ENCODE measurements at regions not wholly inside any gene's neighbourhood (a gene's known extent, or its start where the extent isn't known, plus 50 kb on each side); places are given as distances from the start of the nearest gene placed in this dataset.

- Histone ChIP-seq H3K4me3 (ENCODE audit: low read length, poor library complexity, severe bottlenecking) (no peak overlapping the region), H3K9me3 (ENCODE audit: insufficient read depth, low read depth, low read length) (no peaks in the 10 kb centered on the region), H4K20me1 (ENCODE audit: insufficient read depth, low read length, poor library complexity, severe bottlenecking) (no peaks in the 10 kb centered on the region), H3K79me2 (ENCODE audit: insufficient read depth, low read length) (no peaks in the 10 kb centered on the region), H2AFZ (ENCODE audit: low read length) (no peak overlapping the region), H3F3A (ENCODE audit: low read depth) (no peaks in the 10 kb centered on the region), H3K9me2 (replicated peaks; ENCODE audit: low read depth, low read length) (no peaks in the 10 kb centered on the region), H3K9ac (ENCODE audit: low read depth, low read length, poor library complexity, severe bottlenecking) (no peak overlapping the region), H3K36me3 (ENCODE audit: insufficient read depth, low read length) (no peaks in the 10 kb centered on the region), H3K27me3 (ENCODE audit: insufficient read depth, low read length, poor library complexity, severe bottlenecking) (no peaks in the 10 kb centered on the region), H3K4me1 (ENCODE audit: insufficient read depth, low read length, poor library complexity, severe bottlenecking) (no peaks in the 10 kb centered on the region), H3K4me2 (ENCODE audit: low read depth, low read length, poor library complexity, severe bottlenecking) (no peak overlapping the region)
- TF ChIP-seq CTCF (conservative IDR thresholded peaks at IDR 0.05; ENCODE audit: low read length) (no peak), EZH2phosphoT487 (IDR thresholded peaks at IDR 0.05; ENCODE audit: borderline replicate concordance) (no peak)
These were observed 58.2 kb downstream of the POLR1D start for GRCh38 chr13:27679896-27680295.

- no peak overlapping the region for H3K9ac ChIP-seq (ENCODE audit: low read depth, low read length, poor library complexity, severe bottlenecking)
- no peaks in the 10 kb centered on the region for H3K4me1 ChIP-seq (ENCODE audit: insufficient read depth, low read length, poor library complexity, severe bottlenecking)
- no peaks in the 10 kb centered on the region for H3K9me2 ChIP-seq (replicated peaks; ENCODE audit: low read depth, low read length)
- H3K4me2 ChIP-seq (ENCODE audit: low read depth, low read length, poor library complexity, severe bottlenecking): no peak overlapping the region
- no peaks in the 10 kb centered on the region for H3K27me3 ChIP-seq (ENCODE audit: insufficient read depth, low read length, poor library complexity, severe bottlenecking)
- TF ChIP-seq EZH2phosphoT487 (IDR thresholded peaks at IDR 0.05; ENCODE audit: borderline replicate concordance): no peak
- no peak for TF ChIP-seq CTCF (conservative IDR thresholded peaks at IDR 0.05; ENCODE audit: low read length)
- H3K79me2 ChIP-seq (ENCODE audit: insufficient read depth, low read length): no peaks in the 10 kb centered on the region
- no peaks in the 10 kb centered on the region for H4K20me1 ChIP-seq (ENCODE audit: insufficient read depth, low read length, poor library complexity, severe bottlenecking)
- no peak overlapping the region for H3K4me3 ChIP-seq (ENCODE audit: low read length, poor library complexity, severe bottlenecking)
- no peaks in the 10 kb centered on the region for H3K36me3 ChIP-seq (ENCODE audit: insufficient read depth, low read length)
- H3F3A ChIP-seq (ENCODE audit: low read depth): no peaks in the 10 kb centered on the region
- H3K9me3 ChIP-seq (ENCODE audit: insufficient read depth, low read depth, low read length): no peaks in the 10 kb centered on the region; the same call in 1 of the 2 replicates
- no peak overlapping the region for H2AFZ ChIP-seq (ENCODE audit: low read length)
These were observed 58.8 kb downstream of the POLR1D start for GRCh38 chr13:27680465-27680864.

- Histone ChIP-seq H3K4me1 (ENCODE audit: insufficient read depth, low read length, poor library complexity, severe bottlenecking) (peaks cover 2% of the 10 kb centered on the region), H3F3A (ENCODE audit: low read depth) (no peaks in the 10 kb centered on the region), H3K9me2 (replicated peaks; ENCODE audit: low read depth, low read length) (no peaks in the 10 kb centered on the region), H3K9ac (ENCODE audit: low read depth, low read length, poor library complexity, severe bottlenecking) (no peak overlapping the region), H2AFZ (ENCODE audit: low read length) (no peak overlapping the region), H3K9me3 (ENCODE audit: insufficient read depth, low read depth, low read length) (peaks cover 8% of the 10 kb centered on the region; the same call in 1 of the 2 replicates), H3K4me3 (ENCODE audit: low read length, poor library complexity, severe bottlenecking) (no peak overlapping the region), H3K36me3 (ENCODE audit: insufficient read depth, low read length) (no peaks in the 10 kb centered on the region), H3K27me3 (ENCODE audit: insufficient read depth, low read length, poor library complexity, severe bottlenecking) (peaks cover 8% of the 10 kb centered on the region), H4K20me1 (ENCODE audit: insufficient read depth, low read length, poor library complexity, severe bottlenecking) (no peaks in the 10 kb centered on the region), H3K79me2 (ENCODE audit: insufficient read depth, low read length) (no peaks in the 10 kb centered on the region), H3K4me2 (ENCODE audit: low read depth, low read length, poor library complexity, severe bottlenecking) (no peak overlapping the region)
- no peak for TF ChIP-seq CTCF (conservative IDR thresholded peaks at IDR 0.05; ENCODE audit: low read length)
- no peak for TF ChIP-seq EZH2phosphoT487 (IDR thresholded peaks at IDR 0.05; ENCODE audit: borderline replicate concordance)
These were observed 69.5 kb downstream of the POLR1D start for GRCh38 chr13:27691207-27691606.
